CD14-positive monocyte (primary cell): ENCODE measurements at regions not wholly inside any gene's neighbourhood (a gene's known extent, or its start where the extent isn't known, plus 50 kb on each side); places are given as distances from the start of the nearest gene placed in this dataset.

ENCODE experiments used
- DNase-seq, 3 donors: peaks; one replicate each; pipeline ENCODE4 v3.0.0-alpha.2; 2011 to 2022
- H2AFZ ChIP-seq: 2 replicates; pipeline ENCODE4 v1.6.0; 2012; ENCODE audit warnings: mild to moderate bottlenecking, low read depth, low read length, inconsistent platforms; ENCODE audit not compliant: insufficient read depth, poor library complexity, severe bottlenecking
- H3K27ac ChIP-seq, 2 donors: 1 replicate in 1 of 2; 2 replicates in 1 of 2; pipeline ENCODE4 v1.5.1; 2012 to 2013; ENCODE audit warnings: low read length in 2 of 2, control low read depth in 1 of 2, inconsistent platforms in 1 of 2, low read depth in 1 of 2, mild to moderate bottlenecking in 1 of 2
- H3K27me3 ChIP-seq, 2 donors: one replicate each; pipeline versions ENCODE4 v1.6.0 to v1.6.1; 2011 to 2013; ENCODE audit warnings: low read length in 2 of 2; ENCODE audit not compliant: control insufficient read depth in 2 of 2, insufficient read depth in 2 of 2
- H3K36me3 ChIP-seq, 2 donors: replicated peaks in 1 of 2; 1 replicate in 1 of 2; 2 replicates in 1 of 2; pipeline versions ENCODE4 v1.5.1 to v1.6.1; 2012 to 2013; ENCODE audit warnings: low read length in 2 of 2, control low read depth in 1 of 2, inconsistent platforms in 1 of 2, mild to moderate bottlenecking in 1 of 2; ENCODE audit not compliant: insufficient read depth in 2 of 2, control insufficient read depth in 1 of 2
- H3K4me1 ChIP-seq, 2 donors: 1 replicate in 1 of 2; 2 replicates in 1 of 2; pipeline versions ENCODE4 v1.5.1 to v1.6.1; 2012 to 2013; ENCODE audit warnings: low read length in 2 of 2, control low read depth in 1 of 2, inconsistent platforms in 1 of 2, mild to moderate bottlenecking in 1 of 2, moderate library complexity in 1 of 2; ENCODE audit not compliant: insufficient read depth in 2 of 2, control insufficient read depth in 1 of 2
- H3K4me2 ChIP-seq: replicated peaks from 2 replicates; pipeline ENCODE3; 2012; ENCODE audit warnings: low read length, moderate library complexity, mild to moderate bottlenecking; ENCODE audit not compliant: poor library complexity, severe bottlenecking; ENCODE audit errors: extremely low read depth
- H3K4me3 ChIP-seq, 3 experiments: fragments of 200-600 bp in 1 of 3; sonication (generic) in 1 of 3; replicated peaks in 1 of 3; 1 replicate in 2 of 3; 2 replicates in 1 of 3; pipeline ENCODE4 v1.5.1; 2011 to 2013; ENCODE audit warnings: low read length in 3 of 3, mild to moderate bottlenecking in 3 of 3, control low read depth in 2 of 3, low read depth in 2 of 3, inconsistent platforms in 1 of 3, moderate library complexity in 1 of 3
- H3K79me2 ChIP-seq: 2 replicates; pipeline ENCODE4 v1.6.0; 2012; ENCODE audit warnings: mild to moderate bottlenecking, control low read depth, inconsistent platforms, low read length, moderate library complexity; ENCODE audit not compliant: insufficient read depth
- H3K9ac ChIP-seq: 2 replicates; pipeline ENCODE4 v1.6.0; 2017; ENCODE audit warnings: low read length, mild to moderate bottlenecking; ENCODE audit not compliant: insufficient read depth, poor library complexity, severe bottlenecking
- H3K9me3 ChIP-seq, 2 donors: replicated peaks in 1 of 2; 1 replicate in 1 of 2; 2 replicates in 1 of 2; pipeline versions ENCODE4 v1.5.1 to v1.6.1; 2012 to 2013; ENCODE audit warnings: low read length in 2 of 2, control low read depth in 1 of 2; ENCODE audit not compliant: control insufficient read depth in 1 of 2, insufficient read depth in 1 of 2
- H4K20me1 ChIP-seq: 2 replicates; pipeline ENCODE4 v1.6.0; 2012; ENCODE audit warnings: mild to moderate bottlenecking, low read length, control low read depth, moderate library complexity; ENCODE audit not compliant: insufficient read depth
- H3K27ac Mint-ChIP-seq, 7 donors: one replicate each; pipeline ENCODE4 v1.8.0; 2020; ENCODE audit warnings: mild to moderate bottlenecking in 7 of 7, mixed read lengths in 7 of 7, moderate library complexity in 6 of 7, inconsistent platforms in 2 of 7
- H3K27me3 Mint-ChIP-seq, 3 donors: one replicate each; pipeline ENCODE4 v1.8.0; 2021 to 2022; ENCODE audit warnings: low read depth in 3 of 3, mild to moderate bottlenecking in 3 of 3, mixed read lengths in 3 of 3, moderate library complexity in 3 of 3, inconsistent platforms in 1 of 3
- H3K36me3 Mint-ChIP-seq, 2 donors: one replicate each; pipeline ENCODE4 v1.8.0; 2020; ENCODE audit warnings: mixed read lengths in 2 of 2, inconsistent platforms in 1 of 2, mild to moderate bottlenecking in 1 of 2
- H3K4me1 Mint-ChIP-seq: one replicate; pipeline ENCODE4 v1.8.0; 2020; ENCODE audit warnings: mild to moderate bottlenecking, mixed read lengths
- H3K4me3 Mint-ChIP-seq, 2 donors: one replicate each; pipeline ENCODE4 v1.8.0; 2020; ENCODE audit warnings: mild to moderate bottlenecking in 2 of 2, mixed read lengths in 2 of 2, moderate library complexity in 1 of 2
- H3K9me3 Mint-ChIP-seq, 7 donors: one replicate each; pipeline ENCODE4 v1.8.0; 2020 to 2022; ENCODE audit warnings: mixed read lengths in 7 of 7, mild to moderate bottlenecking in 6 of 7, moderate library complexity in 6 of 7, inconsistent platforms in 2 of 7
- CTCF ChIP-seq: fragments of 200-600 bp; IDR thresholded peaks from one replicate; pipeline ENCODE4 v1.8.0; 2022; ENCODE audit warnings: antibody characterized with exemption, mild to moderate bottlenecking
- WGBS: methylation state at CpG from one replicate; pipeline ENCODE4 v1.1.5; 2013; ENCODE audit warnings: missing lambda C conversion rate; ENCODE audit not compliant: insufficient coverage; 5-methylcytosine and 5-hydroxymethylcytosine counted together
- intact Hi-C, 2 donors: fragments of 100-400 bp; cut with micrococcal nuclease; formaldehyde crosslinking; loops; one replicate each; pipeline versions ENCODE4 v1.15.0 to v1.15.1; 2023

DNA sequence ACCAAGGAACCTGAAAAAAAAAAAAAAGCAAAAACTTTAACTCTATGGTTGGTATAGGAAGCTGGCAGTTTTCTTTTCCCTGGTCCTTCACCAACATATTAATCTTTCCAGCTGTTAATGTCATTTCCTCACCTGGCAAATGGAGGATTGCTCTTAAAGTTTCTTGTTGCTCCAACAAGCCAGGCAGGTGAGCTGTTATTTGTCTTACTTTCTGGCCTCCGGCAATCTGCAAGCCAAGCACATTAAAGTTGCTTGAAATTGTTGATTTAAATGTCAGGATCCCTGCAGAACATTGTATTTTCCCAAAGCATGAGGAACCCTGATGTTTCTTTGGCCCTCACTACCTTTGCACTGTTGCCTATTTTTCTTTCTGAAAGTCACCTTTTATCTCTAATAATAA is 664.9 kb downstream of the METTL4 start:
- H3K4me1 Mint-ChIP-seq, result no peaks in the 10 kb centered on the region
- H3K4me3 Mint-ChIP-seq, result no peak overlapping the region
- TF ChIP-seq CTCF, result no peak
- Histone ChIP-seq H3K9ac (no peak overlapping the region), H3K27ac (no peak overlapping the region), H3K9me3 (peaks cover 7 to 9% of the 10 kb centered on the region in 2 donors), H3K4me2 (no peak overlapping the region), H3K36me3 (no peaks in the 10 kb centered on the region), H2AFZ (no peak overlapping the region), H3K79me2 (no peaks in the 10 kb centered on the region), H3K4me1 (no peaks in the 10 kb centered on the region), H4K20me1 (no peaks in the 10 kb centered on the region), H3K4me3 (no peak overlapping the region), H3K27me3 (no peaks in the 10 kb centered on the region)
- H3K36me3 Mint-ChIP-seq, result no peaks in the 10 kb centered on the region
- H3K27ac Mint-ChIP-seq, result no peak overlapping the region
- H3K27me3 Mint-ChIP-seq, result peaks cover 0 to 2% (median 2%) of the 10 kb centered on the region in 3 donors
- H3K9me3 Mint-ChIP-seq, result peaks cover 0 to 13% (median 10%) of the 10 kb centered on the region in 7 donors
- DNase-seq, result no peak
- intact Hi-C loops, result no loop called here
- WGBS, result 100% methylated on average over 1 of the region's 1 CpG

DNA sequence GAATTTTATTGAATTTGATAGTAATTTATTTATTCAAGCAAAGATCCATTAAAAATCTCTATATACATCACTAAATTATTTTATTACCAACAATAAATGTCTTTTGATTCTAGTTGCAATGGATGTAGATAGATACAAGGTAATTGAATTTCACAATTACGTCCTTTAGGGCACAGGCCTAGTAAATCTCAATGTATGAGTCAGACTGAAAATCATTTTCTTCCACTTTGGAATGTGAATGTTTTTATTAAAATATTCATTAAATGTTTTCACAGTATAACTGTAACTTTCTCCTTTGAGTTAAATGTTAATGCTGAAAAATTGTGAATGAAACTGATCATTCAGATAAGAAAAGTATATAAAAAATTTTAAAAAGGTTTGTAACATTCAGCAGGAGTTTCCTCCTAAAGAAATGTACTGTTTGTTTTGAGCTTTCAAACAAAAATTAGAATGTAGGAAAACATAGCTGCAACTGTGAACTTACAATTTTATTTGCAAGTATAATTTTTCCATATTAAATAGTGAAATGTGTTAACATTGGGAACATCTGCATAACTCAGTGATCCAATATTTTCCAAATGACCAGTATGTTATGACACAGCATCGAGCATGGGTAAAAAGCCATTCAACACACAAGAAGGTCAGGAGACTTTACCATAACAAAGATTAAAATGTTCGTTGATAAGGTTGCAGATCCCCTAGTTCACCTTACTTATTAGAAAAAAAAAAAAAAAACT is 663.7 kb downstream of the METTL4 start:
- Histone ChIP-seq H3K4me1 (no peaks in the 10 kb centered on the region), H3K27ac (no peak overlapping the region), H3K79me2 (no peaks in the 10 kb centered on the region), H3K9me3 (peaks cover 7 to 9% of the 10 kb centered on the region in 2 donors), H3K4me2 (no peak overlapping the region), H4K20me1 (no peaks in the 10 kb centered on the region), H3K4me3 (no peak overlapping the region), H2AFZ (no peak overlapping the region), H3K27me3 (no peaks in the 10 kb centered on the region), H3K9ac (no peak overlapping the region), H3K36me3 (no peaks in the 10 kb centered on the region)
- Mint-ChIP-seq H3K27me3 (peaks cover 0 to 2% (median 2%) of the 10 kb centered on the region in 3 donors), H3K4me3 (no peak overlapping the region), H3K36me3 (no peaks in the 10 kb centered on the region), H3K4me1 (no peaks in the 10 kb centered on the region), H3K27ac (no peak overlapping the region), H3K9me3 (peaks cover 0 to 19% (median 10%) of the 10 kb centered on the region in 7 donors)
- intact Hi-C loops, result no loop called here
- WGBS, result no CpG with 5 or more reads among the region's 3 CpGs
- no peak for DNase-seq
- no peak for TF ChIP-seq CTCF
